Activated T-cell treated with anti-CD3 and anti-CD28 coated beads for 48 hours (primary cell): ENCODE measurements at regions not wholly inside any gene's neighbourhood (a gene's known extent, or its start where the extent isn't known, plus 50 kb on each side); places are given as distances from the start of the nearest gene placed in this dataset.

Source experiments
- DNase-seq: peaks from one replicate; pipeline ENCODE4 v3.0.0-alpha.2; 2020; ENCODE audit warnings: low read depth

GRCh38 chr11:122175306-122175705 is 59.3 kb upstream of the BLID start:
- DNase-seq = no peak

- DNase-seq = no peak
These were observed 57.6 kb upstream of the BLID start for GRCh38 chr11:122173587-122173986.

- no peak for DNase-seq
These were observed 57.0 kb upstream of the BLID start for GRCh38 chr11:122173074-122173450.

- DNase-seq = no peak
These were observed 56.5 kb upstream of the BLID start for GRCh38 chr11:122172352-122173073.

GRCh38 chr11:122170815-122171475 is 54.9 kb upstream of the BLID start:
- no peak for DNase-seq

- DNase-seq = no peak
These were observed 52.2 kb upstream of the BLID start for GRCh38 chr11:122168218-122168617.

GRCh38 chr11:122167100-122167499 is 51.1 kb upstream of the BLID start:
- DNase-seq = no peak

GRCh38 chr11:122165607-122166371 is 49.8 kb upstream of the BLID start:
- no peak for DNase-seq
